Neutrophil (primary cell): ENCODE measurements at regions not wholly inside any gene's neighbourhood (a gene's known extent, or its start where the extent isn't known, plus 50 kb on each side); places are given as distances from the start of the nearest gene placed in this dataset.

Experiments
- H3K27ac ChIP-seq: fragments of 200-600 bp; sonication (generic); 2 replicates; pipeline ENCODE4 v1.5.1; 2016; ENCODE audit warnings: mild to moderate bottlenecking, moderate library complexity
- H3K27me3 ChIP-seq: fragments of 200-600 bp; sonication (generic); 2 replicates; pipeline ENCODE4 v1.6.0; 2016; ENCODE audit warnings: mild to moderate bottlenecking
- H3K36me3 ChIP-seq: fragments of 200-600 bp; sonication (generic); 2 replicates; pipeline ENCODE4 v1.5.1; 2017
- H3K4me1 ChIP-seq, 2 experiments: fragments of 200-600 bp in 1 of 2; sonication (generic) in 1 of 2; 1 replicate in 1 of 2; 2 replicates in 1 of 2; pipeline versions ENCODE4 v1.5.1 to v1.6.1; 2013 to 2016; ENCODE audit warnings: low read depth in 1 of 2, low read length in 1 of 2, mild to moderate bottlenecking in 1 of 2, moderate library complexity in 1 of 2; ENCODE audit not compliant: control insufficient read depth in 1 of 2, insufficient read depth in 1 of 2
- H3K4me3 ChIP-seq, 2 experiments: fragments of 200-600 bp in 1 of 2; sonication (generic) in 1 of 2; 1 replicate in 1 of 2; 2 replicates in 1 of 2; pipeline ENCODE4 v1.5.1; 2013 to 2016; ENCODE audit warnings: low read depth in 1 of 2, low read length in 1 of 2, mild to moderate bottlenecking in 1 of 2, moderate library complexity in 1 of 2
- H3K9me3 ChIP-seq: fragments of 200-600 bp; sonication (generic); 2 replicates; pipeline ENCODE4 v1.5.1; 2016
- TF ChIP-seq, protein P1 (sequence below): fragments of 200-600 bp; sonication (generic); IDR thresholded peaks from 2 replicates; pipeline ENCODE4 v1.5.1; 2016; ENCODE audit warnings: antibody characterized with exemption

DNA sequence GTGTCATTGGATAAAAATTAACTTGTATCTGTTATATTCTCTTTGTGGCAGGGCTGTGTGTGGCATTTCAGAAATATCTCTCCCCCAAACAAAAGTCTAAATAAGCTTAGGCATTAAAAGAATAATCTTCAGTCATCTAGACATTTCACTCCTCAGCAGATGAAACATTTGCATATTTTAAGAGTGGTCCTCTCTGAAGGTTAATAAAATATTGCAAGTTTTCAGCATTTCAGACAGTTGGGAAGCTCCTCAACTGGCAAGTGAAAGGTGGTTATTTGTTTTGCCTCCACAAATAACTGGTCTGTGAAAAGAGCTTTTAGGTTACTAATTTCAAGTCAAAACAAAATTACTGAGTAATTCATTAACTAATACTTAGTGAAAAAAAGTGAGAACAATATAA lies 462.6 kb downstream of the EPHA4 start:
- Histone ChIP-seq H3K4me1 (no peaks in the 10 kb centered on the region), H3K4me3 (no peak overlapping the region), H3K9me3 (no peaks in the 10 kb centered on the region), H3K27me3 (no peaks in the 10 kb centered on the region), H3K27ac (no peak overlapping the region), H3K36me3 (no peaks in the 10 kb centered on the region)
- TF ChIP-seq, protein P1, sequence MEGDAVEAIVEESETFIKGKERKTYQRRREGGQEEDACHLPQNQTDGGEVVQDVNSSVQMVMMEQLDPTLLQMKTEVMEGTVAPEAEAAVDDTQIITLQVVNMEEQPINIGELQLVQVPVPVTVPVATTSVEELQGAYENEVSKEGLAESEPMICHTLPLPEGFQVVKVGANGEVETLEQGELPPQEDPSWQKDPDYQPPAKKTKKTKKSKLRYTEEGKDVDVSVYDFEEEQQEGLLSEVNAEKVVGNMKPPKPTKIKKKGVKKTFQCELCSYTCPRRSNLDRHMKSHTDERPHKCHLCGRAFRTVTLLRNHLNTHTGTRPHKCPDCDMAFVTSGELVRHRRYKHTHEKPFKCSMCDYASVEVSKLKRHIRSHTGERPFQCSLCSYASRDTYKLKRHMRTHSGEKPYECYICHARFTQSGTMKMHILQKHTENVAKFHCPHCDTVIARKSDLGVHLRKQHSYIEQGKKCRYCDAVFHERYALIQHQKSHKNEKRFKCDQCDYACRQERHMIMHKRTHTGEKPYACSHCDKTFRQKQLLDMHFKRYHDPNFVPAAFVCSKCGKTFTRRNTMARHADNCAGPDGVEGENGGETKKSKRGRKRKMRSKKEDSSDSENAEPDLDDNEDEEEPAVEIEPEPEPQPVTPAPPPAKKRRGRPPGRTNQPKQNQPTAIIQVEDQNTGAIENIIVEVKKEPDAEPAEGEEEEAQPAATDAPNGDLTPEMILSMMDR = no peak

DNA sequence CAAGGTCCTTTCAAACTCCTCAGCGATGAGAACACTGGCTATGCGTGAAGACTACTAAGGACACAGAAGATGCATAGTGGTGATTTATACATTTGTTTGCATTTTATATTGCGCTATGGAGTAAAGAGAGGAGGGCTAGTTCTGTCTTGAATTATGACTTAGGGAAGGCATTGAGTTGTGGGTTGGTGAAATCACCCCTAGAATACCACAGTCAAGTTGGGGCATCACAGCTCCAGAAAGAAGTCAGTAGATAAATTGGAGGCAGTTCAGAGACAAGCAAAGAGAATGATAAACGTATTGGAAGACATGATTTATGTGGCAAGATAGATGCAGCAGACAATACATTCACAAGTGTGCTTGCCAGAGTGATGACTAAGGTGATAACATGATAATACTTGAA lies 460.4 kb downstream of the EPHA4 start:
- H3K27me3 ChIP-seq = no peaks in the 10 kb centered on the region
- TF ChIP-seq, protein P1 = no peak
- no peak overlapping the region for H3K4me3 ChIP-seq
- no peaks in the 10 kb centered on the region for H3K36me3 ChIP-seq
- H3K4me1 ChIP-seq = no peaks in the 10 kb centered on the region
- H3K27ac ChIP-seq = no peak overlapping the region
- H3K9me3 ChIP-seq = no peaks in the 10 kb centered on the region

DNA sequence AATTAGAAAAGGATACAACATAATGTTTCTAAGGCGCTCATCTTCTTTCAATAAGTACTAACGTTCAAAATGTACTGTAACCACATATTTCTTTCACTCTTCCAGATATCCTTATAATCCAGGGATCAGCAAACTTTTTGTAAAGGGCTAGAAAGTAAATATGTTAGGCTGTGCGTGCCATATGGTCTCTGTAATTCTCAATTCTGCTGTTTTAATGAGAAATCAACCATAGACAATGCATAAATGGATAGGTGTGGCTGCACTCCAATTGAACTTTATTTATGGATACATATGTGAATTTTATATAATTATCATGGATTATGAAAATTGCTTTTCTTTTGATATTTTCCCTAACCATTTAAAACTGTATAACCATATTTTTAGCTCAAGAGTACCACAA lies 459.4 kb downstream of the EPHA4 start:
- Histone ChIP-seq H3K27ac (no peak overlapping the region), H3K9me3 (no peaks in the 10 kb centered on the region), H3K36me3 (no peaks in the 10 kb centered on the region), H3K4me1 (no peaks in the 10 kb centered on the region), H3K4me3 (no peak overlapping the region), H3K27me3 (no peaks in the 10 kb centered on the region)
- TF ChIP-seq, protein P1 = no peak

DNA sequence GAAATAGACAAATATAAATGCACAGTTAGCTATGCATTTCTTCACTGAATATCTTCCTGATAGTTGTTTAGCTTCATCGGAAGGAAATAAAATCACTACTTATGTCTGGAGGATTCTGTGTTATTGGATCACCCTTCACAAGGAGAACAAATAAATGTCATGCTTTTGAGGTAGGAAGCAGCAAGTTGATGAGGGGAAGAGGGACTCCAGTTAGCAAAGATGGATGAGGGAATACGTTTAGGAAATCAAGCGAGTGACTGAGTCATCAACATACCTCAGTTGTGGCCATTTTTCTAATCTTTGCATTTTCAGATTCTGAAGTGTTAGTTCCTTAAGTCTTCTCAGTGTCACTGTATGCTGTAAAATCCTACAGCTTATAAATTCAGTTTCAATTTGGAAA lies 456.2 kb downstream of the EPHA4 start:
- TF ChIP-seq, protein P1 = no peak
- H3K4me1 ChIP-seq = no peaks in the 10 kb centered on the region

DNA sequence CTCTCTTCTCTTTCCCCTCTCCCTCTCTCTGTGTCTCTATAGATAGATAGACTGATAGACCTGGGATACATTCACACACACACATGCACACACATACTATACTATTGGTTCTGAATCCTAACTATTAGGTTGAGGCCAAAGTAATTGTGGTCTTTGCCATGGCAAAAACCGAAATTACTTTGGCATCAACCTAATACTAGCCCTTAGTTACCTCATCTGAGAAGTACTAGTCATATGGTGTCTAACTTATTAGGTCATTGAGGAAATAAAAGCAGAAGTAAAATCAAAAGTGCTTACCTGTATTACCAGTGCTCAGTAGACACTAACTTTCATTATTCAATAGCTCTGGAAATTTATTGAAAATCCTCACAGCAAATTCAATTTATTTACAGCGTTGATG lies 451.5 kb downstream of the EPHA4 start:
- H3K9me3 ChIP-seq = no peaks in the 10 kb centered on the region
- TF ChIP-seq, protein P1 = no peak
- H3K36me3 ChIP-seq = no peaks in the 10 kb centered on the region
- no peaks in the 10 kb centered on the region for H3K4me1 ChIP-seq
- H3K27ac ChIP-seq = no peak overlapping the region
- H3K27me3 ChIP-seq = no peaks in the 10 kb centered on the region
- no peak overlapping the region for H3K4me3 ChIP-seq

More for the DNA sequence above, 456.2 kb downstream of the EPHA4 start:
- Histone ChIP-seq H3K27ac (no peak overlapping the region), H3K36me3 (no peaks in the 10 kb centered on the region), H3K27me3 (no peaks in the 10 kb centered on the region), H3K9me3 (no peaks in the 10 kb centered on the region), H3K4me3 (no peak overlapping the region)

DNA sequence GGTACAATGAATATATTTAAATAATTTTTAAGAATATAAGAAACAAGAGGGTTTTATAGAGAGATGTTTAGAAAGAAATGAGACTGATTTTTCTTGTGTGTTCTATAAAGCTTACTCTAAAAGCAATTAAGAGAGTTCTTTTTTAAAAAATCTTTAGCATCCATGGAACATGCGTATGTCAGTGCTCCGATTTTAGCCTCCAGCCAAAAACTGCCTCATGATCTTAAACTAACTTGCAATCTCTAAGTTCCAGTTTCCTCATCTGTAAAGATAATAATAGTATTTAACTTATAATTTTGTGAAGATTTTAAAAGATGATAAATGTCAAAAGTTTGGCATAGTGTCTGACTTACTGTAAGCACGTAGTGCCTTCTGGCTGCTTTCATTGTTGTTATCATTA lies 448.7 kb downstream of the EPHA4 start:
- H3K27ac ChIP-seq = no peak overlapping the region
- TF ChIP-seq, protein P1 = no peak
- H3K36me3 ChIP-seq = no peaks in the 10 kb centered on the region
- no peaks in the 10 kb centered on the region for H3K27me3 ChIP-seq
- H3K9me3 ChIP-seq = no peaks in the 10 kb centered on the region
- H3K4me3 ChIP-seq = no peak overlapping the region
- H3K4me1 ChIP-seq = no peaks in the 10 kb centered on the region
